GM12878 (cell line): ENCODE measurements at regions not wholly inside any gene's neighbourhood (a gene's known extent, or its start where the extent isn't known, plus 50 kb on each side); places are given as distances from the start of the nearest gene placed in this dataset.

ENCODE experiments used
- ATAC-seq: fragments of 200-7000 bp; cut with Tn5 transposase; 3 replicates; pipeline ENCODE4 v1.9.1; 2020; ENCODE audit warnings: mild to moderate bottlenecking, moderate library complexity
- BruUV-seq: library from RNA; stranded (reverse); fragments of 400-500 nt; replicated peaks from 2 replicates; lab custom pipeline; 2021; lab: Mats Ljungman, UMichigan
- CTCF ChIA-PET: fragments of 300-600 bp; sonication (Branson Sonifier 250); formaldehyde crosslinking; extraction: SDS; loops from one replicate; lab custom pipeline; 2021; ENCODE audit warnings: inconsistent platforms; lab: Yijun Ruan, JAX
- POLR2A ChIA-PET: fragments of 350-600 bp; formaldehyde crosslinking; extraction: SDS; loops from one replicate; lab custom pipeline; 2021; ENCODE audit warnings: inconsistent platforms; lab: Charles Lee
- RAD21 ChIA-PET: fragments of 300-600 bp; sonication (Branson Sonifier 250); formaldehyde crosslinking; loops from one replicate; lab custom pipeline; 2023; ENCODE audit warnings: antibody characterized with exemption; ENCODE audit not compliant: unreplicated experiment; lab: Charles Lee
- SMC1A ChIA-PET: fragments of 300-600 bp; sonication (Branson Sonifier 250); formaldehyde crosslinking; loops from one replicate; lab custom pipeline; 2023; ENCODE audit not compliant: unreplicated experiment, uncharacterized antibody; lab: Charles Lee
- DNase-seq: peaks from one replicate; pipeline ENCODE4 v3.0.0-alpha.2; 2011; ENCODE audit warnings: low read depth, low spot score
- FAIRE-seq: peaks from 3 replicates; lab custom pipeline; 2011; peaks lifted over from hg19 to GRCh38; lab: Jason Lieb, UNC
- H2AFZ ChIP-seq: 2 replicates; pipeline ENCODE4 v1.6.0; 2011; ENCODE audit warnings: low read depth, low read length, control low read depth; ENCODE audit not compliant: control insufficient read depth
- H3K27ac ChIP-seq: 2 replicates; pipeline ENCODE4 v1.5.1; 2011; ENCODE audit warnings: control low read depth; ENCODE audit not compliant: control insufficient read depth, insufficient read depth
- H3K27me3 ChIP-seq, 2 experiments: replicated peaks in 1 of 2; 2 replicates each; pipeline versions ENCODE4 v1.6.0 to v1.6.1; 2011; ENCODE audit warnings: low read length in 1 of 2; ENCODE audit not compliant: control insufficient read depth in 2 of 2, insufficient read depth in 2 of 2
- H3K36me3 ChIP-seq, 2 experiments: 2 replicates each; pipeline ENCODE4 v1.5.1; 2011; ENCODE audit warnings: low read length in 1 of 2; ENCODE audit not compliant: control insufficient read depth in 2 of 2, insufficient read depth in 2 of 2
- H3K4me1 ChIP-seq: 2 replicates; pipeline ENCODE4 v1.6.1; 2011; ENCODE audit warnings: mild to moderate bottlenecking, low read length, moderate library complexity, mixed read lengths; ENCODE audit not compliant: control insufficient read depth, insufficient read depth
- H3K4me2 ChIP-seq: 2 replicates; pipeline ENCODE4 v1.6.0; 2011; ENCODE audit warnings: control low read depth; ENCODE audit not compliant: control insufficient read depth, insufficient read depth
- H3K4me3 ChIP-seq: fragments of 200-600 bp; sonication (generic); 2 replicates; pipeline ENCODE4 v1.5.1; 2016
- H3K79me2 ChIP-seq: 2 replicates; pipeline ENCODE4 v1.6.0; 2011; ENCODE audit warnings: low read length; ENCODE audit not compliant: control insufficient read depth, insufficient read depth
- H3K9ac ChIP-seq: 2 replicates; pipeline ENCODE4 v1.8.0; 2011; ENCODE audit warnings: low read length, control low read depth, mixed read lengths; ENCODE audit not compliant: control insufficient read depth, insufficient read depth
- H3K9me3 ChIP-seq: replicated peaks from 3 replicates; pipeline ENCODE4 v1.5.1; 2011; ENCODE audit warnings: mild to moderate bottlenecking, low read length; ENCODE audit not compliant: control insufficient read depth, insufficient read depth
- H4K20me1 ChIP-seq: 2 replicates; pipeline ENCODE4 v1.6.0; 2011; ENCODE audit not compliant: control insufficient read depth, insufficient read depth
- CTCF ChIP-seq, 3 experiments: IDR thresholded peaks in 2 of 3; conservative IDR thresholded peaks in 1 of 3; 2 replicates each; pipeline ENCODE4 v1.5.1; 2011; ENCODE audit warnings: low read depth in 3 of 3, low read length in 3 of 3, mild to moderate bottlenecking in 3 of 3, control low read depth in 2 of 3, moderate library complexity in 2 of 3, inconsistent platforms in 1 of 3, mixed read lengths in 1 of 3; ENCODE audit not compliant: control insufficient read depth in 2 of 3, insufficient read depth in 1 of 3; ENCODE audit errors: extremely low read depth in 1 of 3
- ELK1 ChIP-seq: IDR thresholded peaks from 2 replicates; pipeline ENCODE4 v1.6.1; 2012; ENCODE audit warnings: low read depth, low read length, improper control_type of control experiment
- JUNB ChIP-seq: IDR thresholded peaks from 2 replicates; pipeline ENCODE4 v1.6.1; 2016; ENCODE audit warnings: antibody characterized with exemption, mild to moderate bottlenecking
- MTA2 ChIP-seq: fragments of 450-650 bp; IDR thresholded peaks from 2 replicates; pipeline ENCODE4 v1.6.1; 2016; ENCODE audit warnings: low read depth, mild to moderate bottlenecking, moderate library complexity
- MTA3 ChIP-seq: IDR thresholded peaks from 2 replicates; pipeline ENCODE4 v1.6.1; 2012; ENCODE audit warnings: low read length, inconsistent platforms, borderline replicate concordance
- POU2F2 ChIP-seq: IDR thresholded peaks from 3 replicates; pipeline ENCODE4 v1.6.1; 2011; ENCODE audit warnings: low read depth, mild to moderate bottlenecking, low read length, borderline replicate concordance
- RB1 ChIP-seq: fragments of 450-650 bp; formaldehyde crosslinking; IDR thresholded peaks from 2 replicates; pipeline ENCODE4 v1.6.1; 2017; ENCODE audit warnings: mild to moderate bottlenecking, borderline replicate concordance
- RELA ChIP-seq: fragments of 450-650 bp; IDR thresholded peaks from 2 replicates; pipeline ENCODE4 v1.8.0; 2014; ENCODE audit warnings: borderline replicate concordance; ENCODE audit not compliant: partially characterized antibody
- TAF1 ChIP-seq: IDR thresholded peaks from 2 replicates; pipeline ENCODE4 v1.6.1; 2011; ENCODE audit warnings: mild to moderate bottlenecking, low read depth, low read length, borderline replicate concordance
- TBL1XR1 ChIP-seq: IDR thresholded peaks from 2 replicates; pipeline ENCODE4 v1.6.1; 2012; ENCODE audit warnings: low read depth, low read length, improper control_type of control experiment
- USF1 ChIP-seq: IDR thresholded peaks from 2 replicates; pipeline ENCODE4 v1.6.1; 2011; ENCODE audit warnings: borderline replicate concordance, low read depth, mild to moderate bottlenecking, moderate library complexity, mixed read lengths, low read length; ENCODE audit not compliant: insufficient read depth; ENCODE audit errors: extremely low read length
- ZNF217 ChIP-seq: fragments of 450-650 bp; IDR thresholded peaks from 2 replicates; pipeline ENCODE4 v1.6.1; 2017; ENCODE audit warnings: antibody characterized with exemption, mild to moderate bottlenecking
- ZNF384 ChIP-seq: IDR thresholded peaks from 2 replicates; pipeline ENCODE4 v1.6.1; 2012; ENCODE audit warnings: low read depth, mild to moderate bottlenecking, low read length, improper control_type of control experiment, borderline replicate concordance
- WGBS: methylation state at CpG from one replicate; pipeline ENCODE4 v1.1.6; 2016; ENCODE audit warnings: low lambda C conversion rate; ENCODE audit not compliant: insufficient replicate concordance, insufficient coverage; ENCODE audit errors: missing lambda C conversion rate; 5-methylcytosine and 5-hydroxymethylcytosine counted together
- in situ Hi-C: fragments of 300-500 bp; cut with MboI; formaldehyde crosslinking; loops from 9 replicates; pipeline ENCODE4 v1.14.3; 2018; ENCODE audit warnings: mixed read lengths
- intact Hi-C: fragments of 100-400 bp; cut with micrococcal nuclease; formaldehyde crosslinking; loops from one replicate; pipeline ENCODE4 v1.14.2; 2022; ENCODE audit not compliant: unreplicated experiment

DNA sequence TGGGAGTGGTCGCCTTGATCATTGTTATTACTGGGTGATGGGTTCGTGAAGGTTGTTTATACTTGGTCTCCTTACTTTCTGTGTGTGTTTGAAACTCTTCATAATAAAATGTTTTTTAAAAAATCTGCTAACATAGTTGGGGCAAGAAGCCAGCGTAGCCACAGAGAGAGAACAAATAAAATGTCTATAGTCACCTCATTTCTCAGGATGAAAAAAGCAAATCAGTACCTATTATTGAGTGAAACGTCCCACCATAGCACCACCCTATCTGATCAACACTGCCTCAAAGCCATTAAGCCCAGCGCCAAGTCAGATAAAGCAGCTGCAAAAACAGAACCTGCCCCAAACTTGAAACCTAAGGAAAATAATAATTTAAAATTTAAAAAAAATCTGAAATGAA, 89.7 kb upstream of the TAB2 start:
- in situ Hi-C loops (no loop called here), intact Hi-C loops (no loop called here)
- H3K4me1 ChIP-seq, result peaks cover 18% of the 10 kb centered on the region
- ChIA-PET CTCF (interaction anchor here (0.9 kb wide), 1 partner anchor 13 kb away, joined by 3 read pairs; no protein-coding TSS in a partner anchor), RAD21 (no interaction called here), SMC1A (interaction anchor here (1.3 kb wide), 1 partner anchor 97 kb away, joined by 3 read pairs; no protein-coding TSS in a partner anchor), POLR2A (no interaction called here)
- DNase-seq (no peak), FAIRE-seq (no peak), ATAC-seq (no peak)
- no peaks in the 10 kb centered on the region for H3K36me3 ChIP-seq
- no peaks in the 10 kb centered on the region for H3K79me2 ChIP-seq
- no peak overlapping the region for H3K4me2 ChIP-seq
- no peak overlapping the region for H3K9ac ChIP-seq
- WGBS, result 49% methylated on average over 5 of the region's 5 CpGs
- H3K27ac ChIP-seq, result no peak overlapping the region
- no peaks in the 10 kb centered on the region for H3K9me3 ChIP-seq
- H3K27me3 ChIP-seq, result no peaks in the 10 kb centered on the region
- H4K20me1 ChIP-seq, result no peaks in the 10 kb centered on the region
- H3K4me3 ChIP-seq, result no peak overlapping the region
- no peak overlapping the region for H2AFZ ChIP-seq
- TF ChIP-seq CTCF (IDR thresholded peaks at IDR 0.05 in 2 of 3, conservative IDR thresholded peaks at IDR 0.05 in 1 of 3; ENCODE audit: control insufficient read depth in 2 of 3, extremely low read depth in 1 of 3, insufficient read depth in 1 of 3, low read depth in 3 of 3, low read length in 3 of 3) (no peak), ZNF384 (no peak)
- BruUV-seq, result no TSS peak

DNA sequence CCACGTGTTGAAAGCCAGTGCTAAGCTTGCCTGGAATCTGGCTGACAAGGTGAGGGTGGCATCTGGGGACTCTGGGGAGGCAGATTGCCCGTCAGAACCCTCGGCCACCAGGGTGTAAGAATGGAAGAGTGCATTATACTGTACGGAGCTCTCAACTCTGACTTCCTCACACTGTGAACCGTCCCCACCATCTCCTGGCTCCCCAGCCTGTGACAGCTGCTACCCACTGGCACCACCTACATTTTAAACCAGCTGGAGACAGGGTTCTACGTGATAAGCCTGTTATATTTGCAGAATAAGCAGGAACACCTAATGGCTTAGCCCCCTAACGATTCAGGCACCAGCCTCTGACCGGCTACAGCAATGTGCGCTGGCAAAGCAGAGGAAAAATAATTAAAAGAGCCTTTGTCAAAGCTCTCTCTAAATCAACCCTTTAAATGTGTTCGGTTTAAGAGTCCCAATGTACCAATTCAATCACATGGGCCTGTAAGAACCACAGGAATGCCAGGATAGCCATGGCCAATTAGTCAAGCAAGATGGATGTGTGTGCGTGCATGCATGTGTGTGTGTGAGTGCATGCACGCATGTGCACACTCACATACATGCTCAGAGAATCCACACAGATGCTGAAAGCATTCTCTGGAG, 89.1 kb upstream of the TAB2 start:
- Histone ChIP-seq H3K4me3 (no peak overlapping the region), H3K4me1 (peaks cover 21% of the 10 kb centered on the region), H4K20me1 (no peaks in the 10 kb centered on the region), H3K36me3 (no peaks in the 10 kb centered on the region), H3K4me2 (no peak overlapping the region), H3K9me3 (no peaks in the 10 kb centered on the region; the same call in 1 of the 3 replicates), H3K27ac (no peak overlapping the region), H3K79me2 (no peaks in the 10 kb centered on the region), H3K27me3 (no peaks in the 10 kb centered on the region), H2AFZ (no peak overlapping the region), H3K9ac (no peak overlapping the region)
- ChIA-PET CTCF (interaction anchor here (0.9 kb wide), 1 partner anchor 14 kb away, joined by 3 read pairs; no protein-coding TSS in a partner anchor), SMC1A (interaction anchor here (0.7 to 1.3 kb wide), 3 partner anchors 8 to 96 kb away, joined by 3 read pairs; no protein-coding TSS in a partner anchor), POLR2A (no interaction called here), RAD21 (no interaction called here)
- in situ Hi-C loops (no loop called here), intact Hi-C loops (no loop called here)
- 54% methylated on average over 12 of the region's 12 CpGs for WGBS
- ATAC-seq (no peak), DNase-seq (no peak), FAIRE-seq (no peak)
- BruUV-seq, result no TSS peak
- TF ChIP-seq RELA, result no peak
- TF ChIP-seq USF1, result no peak
- no peak for TF ChIP-seq MTA3
- no peak for TF ChIP-seq ELK1
- TF ChIP-seq TAF1, result no peak
- TF ChIP-seq MTA2, result no peak
- no peak for TF ChIP-seq ZNF217
- TF ChIP-seq RB1, result no peak
- no peak for TF ChIP-seq POU2F2
- no peak for TF ChIP-seq TBL1XR1
- TF ChIP-seq JUNB, result no peak
